AG08396 (cell line): ENCODE measurements at regions not wholly inside any gene's neighbourhood (a gene's known extent, or its start where the extent isn't known, plus 50 kb on each side); places are given as distances from the start of the nearest gene placed in this dataset.
"Not testable (repeated sequence)": the region's sequence is repeated elsewhere in the genome, so short reads cannot be mapped to it uniquely, and the experiment has no call there.

Source experiments
- DNase-seq: peaks from one replicate; pipeline ENCODE4 v3.0.0; 2012; ENCODE audit warnings: low spot score, mixed read lengths

GRCh38 chr4:56575820-56576429, 70.3 kb downstream of the ARL9 start:
- DNase-seq, result peak; percentile 46

- not testable (repeated sequence) for DNase-seq
Observed at GRCh38 chr4:56592417-56592816, 86.8 kb downstream of the ARL9 start.
